C4-2B (cell line): ENCODE measurements at regions not wholly inside any gene's neighbourhood (a gene's known extent, or its start where the extent isn't known, plus 50 kb on each side); places are given as distances from the start of the nearest gene placed in this dataset.

Experiments used
- H3K27ac ChIP-seq: fragments of 450-650 bp; 2 replicates; pipeline ENCODE4 v1.5.1; 2017
- ZFX ChIP-seq: fragments of 450-650 bp; IDR thresholded peaks from 2 replicates; pipeline ENCODE4 v1.6.1; 2017
- TF ChIP-seq, protein P1 (sequence below): fragments of 450-650 bp; conservative IDR thresholded peaks from 2 replicates; pipeline ENCODE4 v1.5.1; 2017; ENCODE audit warnings: mild to moderate bottlenecking

DNA sequence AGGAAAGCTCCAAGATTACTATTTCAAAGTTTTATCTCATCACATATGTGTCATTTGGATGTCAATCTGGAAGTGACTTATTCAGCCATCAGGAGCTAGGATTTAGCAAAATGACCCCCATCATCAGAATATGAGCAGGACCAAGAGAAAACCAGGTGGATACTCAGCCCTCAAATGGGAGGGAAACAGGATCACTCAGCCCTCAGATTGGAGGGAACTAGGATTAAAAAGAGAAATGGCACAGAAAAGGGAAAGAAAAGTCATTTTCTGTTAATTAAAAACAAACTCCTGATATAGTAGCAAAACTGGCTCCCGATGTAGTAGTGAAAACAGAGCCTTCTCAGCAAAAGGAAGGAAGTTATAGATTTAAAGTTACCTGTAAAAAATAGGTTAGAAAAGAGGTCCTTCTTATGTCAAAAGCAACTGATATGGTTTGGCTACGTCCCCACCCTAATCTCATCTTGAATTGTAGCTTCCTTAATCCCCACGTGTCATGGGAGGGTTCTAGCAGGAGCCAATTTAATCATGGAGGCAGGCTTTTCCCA, 69.0 kb upstream of the MYCN start:
- no peak overlapping the region for H3K27ac ChIP-seq
- TF ChIP-seq, protein P1, sequence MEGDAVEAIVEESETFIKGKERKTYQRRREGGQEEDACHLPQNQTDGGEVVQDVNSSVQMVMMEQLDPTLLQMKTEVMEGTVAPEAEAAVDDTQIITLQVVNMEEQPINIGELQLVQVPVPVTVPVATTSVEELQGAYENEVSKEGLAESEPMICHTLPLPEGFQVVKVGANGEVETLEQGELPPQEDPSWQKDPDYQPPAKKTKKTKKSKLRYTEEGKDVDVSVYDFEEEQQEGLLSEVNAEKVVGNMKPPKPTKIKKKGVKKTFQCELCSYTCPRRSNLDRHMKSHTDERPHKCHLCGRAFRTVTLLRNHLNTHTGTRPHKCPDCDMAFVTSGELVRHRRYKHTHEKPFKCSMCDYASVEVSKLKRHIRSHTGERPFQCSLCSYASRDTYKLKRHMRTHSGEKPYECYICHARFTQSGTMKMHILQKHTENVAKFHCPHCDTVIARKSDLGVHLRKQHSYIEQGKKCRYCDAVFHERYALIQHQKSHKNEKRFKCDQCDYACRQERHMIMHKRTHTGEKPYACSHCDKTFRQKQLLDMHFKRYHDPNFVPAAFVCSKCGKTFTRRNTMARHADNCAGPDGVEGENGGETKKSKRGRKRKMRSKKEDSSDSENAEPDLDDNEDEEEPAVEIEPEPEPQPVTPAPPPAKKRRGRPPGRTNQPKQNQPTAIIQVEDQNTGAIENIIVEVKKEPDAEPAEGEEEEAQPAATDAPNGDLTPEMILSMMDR = no peak
- no peak for TF ChIP-seq ZFX

DNA sequence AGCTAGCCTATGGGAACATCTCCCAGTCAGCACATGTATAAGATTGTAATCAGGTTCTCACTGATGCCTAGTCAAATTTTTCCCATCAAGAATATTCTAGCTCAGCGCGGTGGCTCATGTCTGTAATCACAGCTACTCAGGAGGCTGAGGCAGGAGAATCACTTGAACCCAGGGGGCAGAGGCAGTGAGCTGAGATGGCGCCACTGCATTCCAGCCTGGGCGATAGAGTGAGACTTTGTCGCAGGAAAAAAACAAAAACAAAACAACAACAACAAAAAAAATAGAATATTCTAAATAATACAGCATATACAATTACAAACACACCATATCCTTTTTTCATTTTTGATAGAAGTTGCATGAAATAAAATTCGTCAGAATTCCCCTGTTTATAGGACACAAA, 67.5 kb upstream of the MYCN start:
- TF ChIP-seq, protein P1 = no peak
- TF ChIP-seq ZFX = no peak
- H3K27ac ChIP-seq = no peak overlapping the region

- no peak overlapping the region for H3K27ac ChIP-seq
- TF ChIP-seq, protein P1 = no peak
- no peak for TF ChIP-seq ZFX
Measured at GRCh38 chr2:15874321-15874720, 66.0 kb upstream of the MYCN start.

DNA sequence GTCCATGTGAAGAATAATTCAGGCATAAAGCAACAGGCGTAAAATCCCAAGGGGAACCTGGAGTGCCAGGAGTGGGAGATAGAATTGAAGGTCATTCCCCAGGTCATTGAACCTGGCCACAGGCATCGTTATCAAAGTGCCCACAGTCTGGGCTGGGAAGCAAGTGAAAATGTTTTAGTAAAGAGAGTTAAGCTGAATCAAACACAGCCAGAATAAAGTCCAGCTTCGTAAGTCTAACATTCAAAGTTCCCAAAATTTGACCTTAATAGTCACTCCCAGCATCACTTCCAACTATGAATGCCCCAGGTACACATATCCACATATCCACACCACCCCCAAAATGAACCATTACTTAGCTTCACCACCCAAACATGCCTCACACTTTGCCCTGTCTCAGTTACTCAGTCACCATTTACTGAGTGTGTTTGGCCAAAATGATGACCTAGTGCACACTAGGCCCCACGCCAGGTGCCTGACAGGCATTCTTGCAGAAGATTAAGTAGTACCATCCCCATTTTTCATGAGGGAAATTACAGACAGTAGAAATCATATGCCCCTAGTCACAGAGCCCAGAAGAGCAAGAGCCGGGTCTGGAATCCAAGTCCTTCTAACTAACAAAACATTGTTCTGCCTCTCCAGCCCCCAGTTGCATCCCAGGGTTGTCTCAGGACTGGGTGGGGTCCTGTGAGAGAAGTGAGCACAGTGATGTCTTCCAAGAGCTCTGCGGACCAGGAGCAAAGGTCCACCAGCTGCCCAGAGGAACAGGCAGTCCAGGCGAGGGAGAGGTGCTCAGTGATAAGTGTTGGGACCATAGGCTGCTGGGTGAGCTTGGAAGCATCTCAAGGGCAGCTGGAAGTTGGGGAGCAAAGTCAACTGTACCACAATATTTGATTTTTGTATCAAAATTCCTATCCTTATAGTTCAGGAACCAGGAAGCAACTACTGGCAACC, 65.2 kb upstream of the MYCN start:
- TF ChIP-seq, protein P1 = no peak
- TF ChIP-seq ZFX = no peak
- H3K27ac ChIP-seq = no peak overlapping the region

DNA sequence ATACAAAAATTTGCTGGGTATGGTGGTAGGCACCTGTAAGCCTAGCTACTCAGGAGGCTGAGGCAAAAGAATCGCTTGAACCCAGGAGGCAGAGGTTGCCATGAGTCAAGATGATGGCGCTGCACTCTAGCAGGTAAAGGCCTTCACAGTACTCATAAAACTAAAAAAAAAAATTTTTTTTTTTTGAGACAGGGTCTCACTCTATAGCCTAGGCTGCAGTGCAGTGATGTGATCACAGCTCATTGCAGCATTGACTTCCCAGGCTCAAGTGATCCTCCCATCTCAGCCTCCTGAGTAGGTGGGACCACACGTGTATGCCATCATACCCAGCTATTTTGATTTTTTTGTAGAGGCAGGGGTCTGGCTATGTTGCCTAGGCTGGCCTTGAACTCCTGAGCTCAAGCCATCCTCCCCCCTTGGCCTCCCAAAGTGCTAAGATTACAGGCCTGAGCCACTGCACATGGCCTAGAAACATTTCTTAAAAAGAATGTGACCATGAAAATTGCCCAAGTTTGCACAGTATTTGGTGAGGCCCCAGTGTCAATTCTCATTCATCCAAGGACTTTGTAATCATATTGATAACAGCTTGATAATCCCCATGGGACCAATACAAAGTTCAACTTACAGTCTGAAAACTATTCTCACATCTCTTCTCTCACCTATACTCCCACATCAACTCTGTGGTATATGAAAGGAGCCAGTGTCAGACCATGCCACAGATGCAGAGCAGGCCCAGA, 64.2 kb upstream of the MYCN start:
- no peak overlapping the region for H3K27ac ChIP-seq
- TF ChIP-seq, protein P1 = no peak
- no peak for TF ChIP-seq ZFX

GRCh38 chr2:15880226-15881119, 59.9 kb upstream of the MYCN start:
- TF ChIP-seq, protein P1 = no peak
- no peak for TF ChIP-seq ZFX
- no peak overlapping the region for H3K27ac ChIP-seq
